ENCODE measurements at regions not wholly inside any gene's neighbourhood (a gene's known extent, or its start where the extent isn't known, plus 50 kb on each side); places are given as distances from the start of the nearest gene placed in this dataset.

- no peaks in the 10 kb centered on the region for H3K27me3 ChIP-seq (ENCODE audit: control insufficient read depth, insufficient read depth, low read length)
- no peaks in the 10 kb centered on the region for H3K36me3 ChIP-seq (ENCODE audit: control insufficient read depth, insufficient read depth, low read length)
Observed at GRCh38 chr2:70036290-70036689, 51.0 kb upstream of the PCBP1 start.

GRCh38 chr2:70035344-70035844 is 51.9 kb upstream of the PCBP1 start:
- H3K36me3 ChIP-seq (ENCODE audit: control insufficient read depth, insufficient read depth, low read length), result no peaks in the 10 kb centered on the region
- H3K9me3 ChIP-seq (ENCODE audit: control insufficient read depth, low read length), result no peaks in the 10 kb centered on the region
- H3K27me3 ChIP-seq (ENCODE audit: control insufficient read depth, insufficient read depth, low read length), result no peaks in the 10 kb centered on the region
- H3K4me1 ChIP-seq (ENCODE audit: control insufficient read depth, insufficient read depth, low read length), result peaks cover 40% of the 10 kb centered on the region
- peak overlapping the region; percentile 75 for H3K9ac ChIP-seq (ENCODE audit: low read length)
- no peak overlapping the region for H3K4me3 ChIP-seq (ENCODE audit: low read length)

More at GRCh38 chr2:70036290-70036689, 51.0 kb upstream of the PCBP1 start:
- Histone ChIP-seq H3K4me3 (ENCODE audit: low read length) (no peak overlapping the region), H3K9me3 (ENCODE audit: control insufficient read depth, low read length) (no peaks in the 10 kb centered on the region), H3K9ac (ENCODE audit: low read length) (no peak overlapping the region), H3K4me1 (ENCODE audit: control insufficient read depth, insufficient read depth, low read length) (peaks cover 36% of the 10 kb centered on the region)

GRCh38 chr2:70030724-70031420 is 56.4 kb upstream of the PCBP1 start:
- Histone ChIP-seq H3K4me3 (ENCODE audit: low read length) (no peak overlapping the region), H3K9me3 (ENCODE audit: control insufficient read depth, low read length) (no peaks in the 10 kb centered on the region), H3K36me3 (ENCODE audit: control insufficient read depth, insufficient read depth, low read length) (no peaks in the 10 kb centered on the region), H3K4me1 (ENCODE audit: control insufficient read depth, insufficient read depth, low read length) (peaks cover 35% of the 10 kb centered on the region), H3K9ac (ENCODE audit: low read length) (peak overlapping the region; percentile 7), H3K27me3 (ENCODE audit: control insufficient read depth, insufficient read depth, low read length) (no peaks in the 10 kb centered on the region)

- Histone ChIP-seq H3K9me3 (ENCODE audit: control insufficient read depth, low read length) (no peaks in the 10 kb centered on the region), H3K4me1 (ENCODE audit: control insufficient read depth, insufficient read depth, low read length) (peaks cover 25% of the 10 kb centered on the region), H3K4me3 (ENCODE audit: low read length) (no peak overlapping the region), H3K9ac (ENCODE audit: low read length) (peak overlapping the region; percentile 7), H3K36me3 (ENCODE audit: control insufficient read depth, insufficient read depth, low read length) (no peaks in the 10 kb centered on the region), H3K27me3 (ENCODE audit: control insufficient read depth, insufficient read depth, low read length) (no peaks in the 10 kb centered on the region)
Observed at GRCh38 chr2:70029814-70030409, 57.4 kb upstream of the PCBP1 start.

GRCh38 chr2:70024284-70024683 is 62.9 kb upstream of the ASPRV1 start:
- H3K9ac ChIP-seq (ENCODE audit: low read length), result no peak overlapping the region
- peaks cover 4% of the 10 kb centered on the region for H3K4me1 ChIP-seq (ENCODE audit: control insufficient read depth, insufficient read depth, low read length)
- no peaks in the 10 kb centered on the region for H3K36me3 ChIP-seq (ENCODE audit: control insufficient read depth, insufficient read depth, low read length)
- H3K27me3 ChIP-seq (ENCODE audit: control insufficient read depth, insufficient read depth, low read length), result no peaks in the 10 kb centered on the region
- H3K9me3 ChIP-seq (ENCODE audit: control insufficient read depth, low read length), result no peaks in the 10 kb centered on the region
- H3K4me3 ChIP-seq (ENCODE audit: low read length), result no peak overlapping the region

- no peaks in the 10 kb centered on the region for H3K27me3 ChIP-seq (ENCODE audit: control insufficient read depth, insufficient read depth, low read length)
- H3K36me3 ChIP-seq (ENCODE audit: control insufficient read depth, insufficient read depth, low read length), result no peaks in the 10 kb centered on the region
- no peaks in the 10 kb centered on the region for H3K9me3 ChIP-seq (ENCODE audit: control insufficient read depth, low read length)
- H3K4me1 ChIP-seq (ENCODE audit: control insufficient read depth, insufficient read depth, low read length), result peaks cover 4% of the 10 kb centered on the region
- H3K4me3 ChIP-seq (ENCODE audit: low read length), result no peak overlapping the region
- H3K9ac ChIP-seq (ENCODE audit: low read length), result no peak overlapping the region
Observed at GRCh38 chr2:70019096-70019495, 57.7 kb upstream of the ASPRV1 start.

- H3K27me3 ChIP-seq (ENCODE audit: control insufficient read depth, insufficient read depth, low read length), result no peaks in the 10 kb centered on the region
- H3K4me3 ChIP-seq (ENCODE audit: low read length), result no peak overlapping the region
- H3K4me1 ChIP-seq (ENCODE audit: control insufficient read depth, insufficient read depth, low read length), result peaks cover 4% of the 10 kb centered on the region
- H3K9ac ChIP-seq (ENCODE audit: low read length), result no peak overlapping the region
- H3K36me3 ChIP-seq (ENCODE audit: control insufficient read depth, insufficient read depth, low read length), result no peaks in the 10 kb centered on the region
- no peaks in the 10 kb centered on the region for H3K9me3 ChIP-seq (ENCODE audit: control insufficient read depth, low read length)
Observed at GRCh38 chr2:70017962-70018361, 56.5 kb upstream of the ASPRV1 start.

- no peak overlapping the region for H3K4me3 ChIP-seq (ENCODE audit: low read length)
- no peak overlapping the region for H3K9ac ChIP-seq (ENCODE audit: low read length)
- no peaks in the 10 kb centered on the region for H3K27me3 ChIP-seq (ENCODE audit: control insufficient read depth, insufficient read depth, low read length)
- peaks cover 23% of the 10 kb centered on the region for H3K4me1 ChIP-seq (ENCODE audit: control insufficient read depth, insufficient read depth, low read length)
- no peaks in the 10 kb centered on the region for H3K9me3 ChIP-seq (ENCODE audit: control insufficient read depth, low read length)
- no peaks in the 10 kb centered on the region for H3K36me3 ChIP-seq (ENCODE audit: control insufficient read depth, insufficient read depth, low read length)
Observed at GRCh38 chr2:70014959-70015358, 53.5 kb upstream of the ASPRV1 start.

- H3K4me1 ChIP-seq (ENCODE audit: control insufficient read depth, insufficient read depth, low read length), result peaks cover 38% of the 10 kb centered on the region
Observed at GRCh38 chr2:70012887-70013286, 51.5 kb upstream of the ASPRV1 start.

GRCh38 chr2:70011786-70012185 is 50.4 kb upstream of the ASPRV1 start:
- no peak overlapping the region for H3K4me3 ChIP-seq (ENCODE audit: low read length)
- H3K9me3 ChIP-seq (ENCODE audit: control insufficient read depth, low read length), result no peaks in the 10 kb centered on the region
- peaks cover 38% of the 10 kb centered on the region for H3K4me1 ChIP-seq (ENCODE audit: control insufficient read depth, insufficient read depth, low read length)
- H3K27me3 ChIP-seq (ENCODE audit: control insufficient read depth, insufficient read depth, low read length), result no peaks in the 10 kb centered on the region
- no peak overlapping the region for H3K9ac ChIP-seq (ENCODE audit: low read length)
- H3K36me3 ChIP-seq (ENCODE audit: control insufficient read depth, insufficient read depth, low read length), result no peaks in the 10 kb centered on the region

More at GRCh38 chr2:70012887-70013286, 51.5 kb upstream of the ASPRV1 start:
- H3K27me3 ChIP-seq (ENCODE audit: control insufficient read depth, insufficient read depth, low read length), result no peaks in the 10 kb centered on the region
- H3K4me3 ChIP-seq (ENCODE audit: low read length), result no peak overlapping the region
- no peaks in the 10 kb centered on the region for H3K36me3 ChIP-seq (ENCODE audit: control insufficient read depth, insufficient read depth, low read length)
- H3K9me3 ChIP-seq (ENCODE audit: control insufficient read depth, low read length), result no peaks in the 10 kb centered on the region
- no peak overlapping the region for H3K9ac ChIP-seq (ENCODE audit: low read length)

- Histone ChIP-seq H3K36me3 (ENCODE audit: control insufficient read depth, insufficient read depth, low read length) (no peaks in the 10 kb centered on the region), H3K9ac (ENCODE audit: low read length) (no peak overlapping the region), H3K4me3 (ENCODE audit: low read length) (no peak overlapping the region)
Observed at GRCh38 chr2:70011335-70011734, 49.9 kb upstream of the ASPRV1 start.

More at GRCh38 chr2:70011335-70011734, 49.9 kb upstream of the ASPRV1 start:
- H3K4me1 ChIP-seq (ENCODE audit: control insufficient read depth, insufficient read depth, low read length), result peaks cover 38% of the 10 kb centered on the region
- no peaks in the 10 kb centered on the region for H3K9me3 ChIP-seq (ENCODE audit: control insufficient read depth, low read length)
- no peaks in the 10 kb centered on the region for H3K27me3 ChIP-seq (ENCODE audit: control insufficient read depth, insufficient read depth, low read length)
